ENCODE measurements at regions not wholly inside any gene's neighbourhood (a gene's known extent, or its start where the extent isn't known, plus 50 kb on each side); places are given as distances from the start of the nearest gene placed in this dataset.

GRCh38 chr6:153373869-153374268 is 242.8 kb upstream of the RGS17 start:
- in situ Hi-C loops (cut with HindIII; ENCODE audit: extremely low pct_ligation_motif_present, low pct_unique_long_range_greater_than_20kb) (no loop called here), intact Hi-C loops (cut with micrococcal nuclease; ENCODE audit: unreplicated experiment) (no loop called here)
- Histone ChIP-seq H3K4me2 (ENCODE audit: low read depth, low read length) (no peak overlapping the region), H3K27me3 (ENCODE audit: control insufficient read depth in 1 of 2, insufficient read depth in 2 of 2, low read length in 2 of 2) (no peaks in the 10 kb centered on the region), H3K4me1 (ENCODE audit: insufficient read depth, low read length) (no peaks in the 10 kb centered on the region), H3K4me3 (replicated peaks in 1 of 3; ENCODE audit: insufficient read depth in 1 of 3, low read depth in 2 of 3, low read length in 3 of 3) (no peak overlapping the region), H4K20me1 (ENCODE audit: insufficient read depth, low read length) (no peaks in the 10 kb centered on the region), H3K9me3 (ENCODE audit: low read length) (no peaks in the 10 kb centered on the region), H3K9ac (ENCODE audit: insufficient read depth, low read depth, low read length) (no peak overlapping the region), H2AFZ (ENCODE audit: low read length) (no peak overlapping the region), H3K79me2 (ENCODE audit: insufficient read depth, low read length) (no peaks in the 10 kb centered on the region), H3K27ac (ENCODE audit: extremely low read length, insufficient read depth, low read length) (no peak overlapping the region), H3K36me3 (replicated peaks in 1 of 2; ENCODE audit: control insufficient read depth in 1 of 2, insufficient read depth in 2 of 2, low read length in 2 of 2) (no peaks in the 10 kb centered on the region)
- no TSS peak for BruUV-seq (replicated peaks)
- FAIRE-seq = no peak
- no peak for ATAC-seq
- WGBS (ENCODE audit: low lambda C conversion rate) = 3% methylated on average over 1 of the region's 1 CpG
- ChIA-PET CTCF (ENCODE audit: low intra/inter-chr PET ratio, low total read pairs) (no interaction called here), POLR2A (no interaction called here)
- no peak for TF ChIP-seq ZNF589 (CRISPR knock-in tag; conservative IDR thresholded peaks at IDR 0.05)
- DNase-seq (ENCODE audit: low spot score) = no peak

GRCh38 chr6:153368131-153368530 is 237.0 kb upstream of the RGS17 start:
- Histone ChIP-seq H3K4me2 (ENCODE audit: low read depth, low read length) (no peak overlapping the region), H3K79me2 (ENCODE audit: insufficient read depth, low read length) (no peaks in the 10 kb centered on the region), H2AFZ (ENCODE audit: low read length) (no peak overlapping the region), H3K9ac (ENCODE audit: insufficient read depth, low read depth, low read length) (no peak overlapping the region), H3K4me3 (replicated peaks in 1 of 3; ENCODE audit: insufficient read depth in 1 of 3, low read depth in 2 of 3, low read length in 3 of 3) (no peak overlapping the region), H3K4me1 (ENCODE audit: insufficient read depth, low read length) (no peaks in the 10 kb centered on the region), H3K9me3 (ENCODE audit: low read length) (no peaks in the 10 kb centered on the region), H3K27ac (ENCODE audit: extremely low read length, insufficient read depth, low read length) (no peak overlapping the region), H4K20me1 (ENCODE audit: insufficient read depth, low read length) (no peaks in the 10 kb centered on the region), H3K36me3 (replicated peaks in 1 of 2; ENCODE audit: control insufficient read depth in 1 of 2, insufficient read depth in 2 of 2, low read length in 2 of 2) (no peaks in the 10 kb centered on the region), H3K27me3 (ENCODE audit: control insufficient read depth in 1 of 2, insufficient read depth in 2 of 2, low read length in 2 of 2) (no peaks in the 10 kb centered on the region)
- WGBS (ENCODE audit: low lambda C conversion rate) = 3% methylated on average over 5 of the region's 5 CpGs
- no TSS peak for BruUV-seq (replicated peaks)
- ATAC-seq (no peak), FAIRE-seq (no peak), DNase-seq (ENCODE audit: low spot score) (no peak)
- TF ChIP-seq RAD21 (CRISPR knock-in tag; IDR thresholded peaks at IDR 0.05) = no peak
- TF ChIP-seq ZNF800 (CRISPR knock-in tag; IDR thresholded peaks at IDR 0.05) = no peak
- TF ChIP-seq RXRB (CRISPR knock-in tag; IDR thresholded peaks at IDR 0.05; ENCODE audit: borderline replicate concordance) = no peak
- no peak for TF ChIP-seq ZNF552 (CRISPR knock-in tag; IDR thresholded peaks at IDR 0.05; ENCODE audit: borderline replicate concordance)
- no peak for TF ChIP-seq KDM4B (CRISPR knock-in tag; IDR thresholded peaks at IDR 0.05)
- TF ChIP-seq DR1 (CRISPR knock-in tag; IDR thresholded peaks at IDR 0.05) = no peak
- TF ChIP-seq ZNF367 (CRISPR knock-in tag; IDR thresholded peaks at IDR 0.05; ENCODE audit: borderline replicate concordance) = no peak
- TF ChIP-seq HMGA1 (CRISPR knock-in tag; conservative IDR thresholded peaks at IDR 0.05) = no peak
- ChIA-PET POLR2A (no interaction called here), CTCF (ENCODE audit: low intra/inter-chr PET ratio, low total read pairs) (no interaction called here)
- in situ Hi-C loops (cut with HindIII; ENCODE audit: extremely low pct_ligation_motif_present, low pct_unique_long_range_greater_than_20kb) (no loop called here), intact Hi-C loops (cut with micrococcal nuclease; ENCODE audit: unreplicated experiment) (no loop called here)
